Endothelial cell of hepatic sinusoid (primary cell): ENCODE measurements at regions not wholly inside any gene's neighbourhood (a gene's known extent, or its start where the extent isn't known, plus 50 kb on each side); places are given as distances from the start of the nearest gene placed in this dataset.

Experiments
- in situ Hi-C: cut with HindIII; loops from 2 replicates; pipeline ENCODE4 v1.10.0; 2017; ENCODE audit warnings: low sequenced_read_pairs

- in situ Hi-C loops: no loop called here
Measured at GRCh38 chr11:128055576-128056217, 531.7 kb downstream of the ETS1 start.

- in situ Hi-C loops: no loop called here
Measured at GRCh38 chr11:128053981-128054931, 533.1 kb downstream of the ETS1 start.

- in situ Hi-C loops: no loop called here
Measured at GRCh38 chr11:128052912-128053641, 534.3 kb downstream of the ETS1 start.

- in situ Hi-C loops: loop anchor here (25.0 kb wide), 3 partner anchors 264 to 789 kb away; no protein-coding TSS in a partner anchor
Measured at GRCh38 chr11:128048121-128048520, 539.2 kb downstream of the ETS1 start.

- in situ Hi-C loops: loop anchor here (25.0 kb wide), 3 partner anchors 265 to 790 kb away; no protein-coding TSS in a partner anchor
Measured at GRCh38 chr11:128047026-128047425, 540.3 kb downstream of the ETS1 start.

GRCh38 chr11:128046213-128046612 is 541.1 kb downstream of the ETS1 start:
- in situ Hi-C loops: loop anchor here (25.0 kb wide), 3 partner anchors 266 to 791 kb away; no protein-coding TSS in a partner anchor

GRCh38 chr11:128045094-128045725 is 542.1 kb downstream of the ETS1 start:
- in situ Hi-C loops: loop anchor here (25.0 kb wide), 3 partner anchors 267 to 792 kb away; no protein-coding TSS in a partner anchor

- in situ Hi-C loops: loop anchor here (25.0 kb wide), 3 partner anchors 270 to 795 kb away; no protein-coding TSS in a partner anchor
Measured at GRCh38 chr11:128042290-128042751, 545.0 kb downstream of the ETS1 start.

- in situ Hi-C loops: loop anchor here (25.0 kb wide), 3 partner anchors 272 to 797 kb away; no protein-coding TSS in a partner anchor
Measured at GRCh38 chr11:128040603-128041002, 546.8 kb downstream of the ETS1 start.

- in situ Hi-C loops: loop anchor here (25.0 kb wide), 3 partner anchors 273 to 798 kb away; no protein-coding TSS in a partner anchor
Measured at GRCh38 chr11:128039140-128040021, 548.0 kb downstream of the ETS1 start.

GRCh38 chr11:128036556-128037093 is 550.7 kb downstream of the ETS1 start:
- in situ Hi-C loops: loop anchor here (25.0 kb wide), 3 partner anchors 276 to 801 kb away; no protein-coding TSS in a partner anchor

GRCh38 chr11:128036006-128036405 is 551.4 kb downstream of the ETS1 start:
- in situ Hi-C loops: loop anchor here (25.0 kb wide), 3 partner anchors 276 to 801 kb away; no protein-coding TSS in a partner anchor

- in situ Hi-C loops: loop anchor here (25.0 kb wide), 3 partner anchors 281 to 806 kb away; no protein-coding TSS in a partner anchor
Measured at GRCh38 chr11:128031538-128032134, 555.7 kb downstream of the ETS1 start.

GRCh38 chr11:128029219-128029722 is 558.1 kb downstream of the ETS1 start:
- in situ Hi-C loops: loop anchor here (25.0 kb wide), 3 partner anchors 283 to 808 kb away; no protein-coding TSS in a partner anchor

- in situ Hi-C loops: loop anchor here (25.0 kb wide), 3 partner anchors 286 to 811 kb away; no protein-coding TSS in a partner anchor
Measured at GRCh38 chr11:128026596-128026995, 560.8 kb downstream of the ETS1 start.

- in situ Hi-C loops: no loop called here
Measured at GRCh38 chr11:128022761-128023160, 564.6 kb downstream of the ETS1 start.

- in situ Hi-C loops: no loop called here
Measured at GRCh38 chr11:128022007-128022368, 565.4 kb downstream of the ETS1 start.
